Stimulated activated CD4-positive, alpha-beta T cell treated with anti-CD3 and anti-CD28 coated beads, Interleukin-1b, Interleukin-23, amount 100 ng/mL, for 24 hours (primary cell): ENCODE measurements at regions not wholly inside any gene's neighbourhood (a gene's known extent, or its start where the extent isn't known, plus 50 kb on each side); places are given as distances from the start of the nearest gene placed in this dataset.
"Not testable (repeated sequence)": the region's sequence is repeated elsewhere in the genome, so short reads cannot be mapped to it uniquely, and the experiment has no call there.

Experiments used
- DNase-seq, 4 experiments: peaks; one replicate each; pipeline ENCODE4 v3.0.0-alpha.2; 2020; ENCODE audit warnings: low read depth in 4 of 4, low spot score in 1 of 4

- DNase-seq, result no peak
These were observed 152.7 kb downstream of the C4orf33 start for GRCh38 chr4:129248621-129249020.

- DNase-seq, result no peak
These were observed 158.2 kb downstream of the C4orf33 start for GRCh38 chr4:129254126-129254525.

- DNase-seq, result no peak
These were observed 158.6 kb downstream of the C4orf33 start for GRCh38 chr4:129254526-129254925.

- no peak for DNase-seq
These were observed 165.6 kb downstream of the C4orf33 start for GRCh38 chr4:129261584-129261983.

- no peak for DNase-seq
These were observed 168.2 kb downstream of the C4orf33 start for GRCh38 chr4:129264008-129264657.

GRCh38 chr4:129278868-129279267, 182.9 kb downstream of the C4orf33 start:
- DNase-seq, result no peak

- DNase-seq, result no peak
These were observed 186.3 kb downstream of the C4orf33 start for GRCh38 chr4:129282293-129282692.

- DNase-seq, result not testable (repeated sequence)
These were observed 196.2 kb downstream of the C4orf33 start for GRCh38 chr4:129292194-129292593.

- DNase-seq, result no peak
These were observed 218.8 kb downstream of the C4orf33 start for GRCh38 chr4:129314781-129315180.

GRCh38 chr4:129322920-129323319, 227.0 kb downstream of the C4orf33 start:
- no peak for DNase-seq

- no peak for DNase-seq
These were observed 227.7 kb downstream of the C4orf33 start for GRCh38 chr4:129323658-129324057.

GRCh38 chr4:129326571-129327460, 230.9 kb downstream of the C4orf33 start:
- DNase-seq, result no peak

GRCh38 chr4:129327637-129328036, 231.7 kb downstream of the C4orf33 start:
- DNase-seq, result no peak

GRCh38 chr4:129328162-129328561, 232.2 kb downstream of the C4orf33 start:
- DNase-seq, result no peak

- no peak for DNase-seq
These were observed 238.2 kb downstream of the C4orf33 start for GRCh38 chr4:129334136-129334535.

GRCh38 chr4:129335276-129335675, 239.3 kb downstream of the C4orf33 start:
- no peak for DNase-seq

GRCh38 chr4:129335818-129336217, 239.9 kb downstream of the C4orf33 start:
- no peak for DNase-seq

- no peak for DNase-seq
These were observed 240.7 kb downstream of the C4orf33 start for GRCh38 chr4:129336457-129337227.

GRCh38 chr4:129337228-129337620, 241.3 kb downstream of the C4orf33 start:
- DNase-seq, result no peak

- DNase-seq, result no peak
These were observed 247.0 kb downstream of the C4orf33 start for GRCh38 chr4:129342819-129343408.

GRCh38 chr4:129344058-129344457, 248.1 kb downstream of the C4orf33 start:
- no peak for DNase-seq
